HG03378 (cell line): ENCODE measurements at regions not wholly inside any gene's neighbourhood (a gene's known extent, or its start where the extent isn't known, plus 50 kb on each side); places are given as distances from the start of the nearest gene placed in this dataset.

Experiments
- ATAC-seq: cut with Tn5 transposase; IDR thresholded peaks from one replicate; pipeline ENCODE4 v1.9.1; 2021; ENCODE audit warnings: mild to moderate bottlenecking, moderate library complexity; ENCODE audit not compliant: unreplicated experiment

DNA sequence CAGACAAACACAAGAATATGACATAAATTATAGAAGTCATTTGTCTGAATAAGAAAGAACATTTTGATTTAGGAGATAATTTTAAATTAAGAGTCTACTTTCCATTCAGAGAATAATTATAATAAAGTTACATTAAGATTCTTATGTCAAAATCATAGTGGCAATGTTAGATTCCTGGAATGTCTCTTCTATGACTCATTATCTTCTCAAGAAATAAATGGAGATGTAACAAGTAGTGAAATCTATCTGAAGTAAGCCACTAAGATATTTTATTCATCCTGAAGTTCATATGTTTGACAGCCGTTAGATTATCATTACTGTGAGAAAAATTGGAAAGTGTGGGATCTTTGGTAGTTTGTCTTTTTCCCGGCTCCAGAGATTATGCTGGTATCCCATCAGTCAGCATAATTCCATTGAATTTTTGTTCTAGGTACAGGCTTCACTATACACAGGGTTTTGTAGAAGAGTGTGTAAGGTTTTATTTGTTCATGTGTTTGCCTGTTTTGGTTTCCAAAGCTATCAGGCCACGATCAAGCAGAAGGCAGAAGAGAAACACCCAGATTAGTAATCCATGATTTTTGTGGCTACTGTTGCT is 1246.6 kb upstream of the LRRTM1 start:
- ATAC-seq, result no peak

DNA sequence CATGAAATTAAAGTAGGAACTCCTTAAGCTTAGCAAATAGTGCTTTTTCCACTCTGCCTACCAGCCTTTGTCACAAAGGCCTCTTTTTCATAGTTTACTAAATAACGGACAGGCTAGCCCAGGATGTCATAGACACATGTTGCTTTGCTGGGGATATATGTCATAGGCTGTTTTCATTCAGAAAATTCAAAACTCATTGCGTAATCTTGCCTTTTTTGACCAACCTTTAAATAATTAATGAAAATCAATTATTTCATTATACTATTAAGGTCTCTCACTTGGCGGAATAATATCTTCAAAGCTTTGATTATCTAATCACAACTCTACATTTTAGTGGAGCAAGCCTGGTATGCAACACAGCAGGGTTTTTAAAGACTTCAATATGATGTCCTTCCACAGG is 1245.7 kb upstream of the LRRTM1 start:
- no peak for ATAC-seq

DNA sequence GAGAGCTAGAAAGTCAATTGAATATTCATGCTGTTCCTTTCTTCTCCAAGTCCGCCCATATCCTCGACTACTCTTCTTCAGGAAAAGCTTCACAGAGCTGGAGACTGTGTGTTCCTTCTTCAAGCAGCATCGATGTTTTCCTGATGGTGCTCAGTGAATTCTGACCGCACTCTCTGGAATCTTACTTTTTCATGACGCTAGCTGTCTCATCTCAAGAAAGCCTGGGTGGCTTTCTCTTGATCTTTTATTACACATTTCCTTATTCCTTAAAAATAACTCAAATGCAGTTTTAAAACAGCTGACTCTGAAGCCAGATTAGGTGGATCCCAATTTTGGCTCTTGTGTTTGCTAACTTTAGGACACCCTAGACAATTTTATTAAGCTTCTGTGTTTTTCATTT is 1245.1 kb upstream of the LRRTM1 start:
- ATAC-seq, result no peak

DNA sequence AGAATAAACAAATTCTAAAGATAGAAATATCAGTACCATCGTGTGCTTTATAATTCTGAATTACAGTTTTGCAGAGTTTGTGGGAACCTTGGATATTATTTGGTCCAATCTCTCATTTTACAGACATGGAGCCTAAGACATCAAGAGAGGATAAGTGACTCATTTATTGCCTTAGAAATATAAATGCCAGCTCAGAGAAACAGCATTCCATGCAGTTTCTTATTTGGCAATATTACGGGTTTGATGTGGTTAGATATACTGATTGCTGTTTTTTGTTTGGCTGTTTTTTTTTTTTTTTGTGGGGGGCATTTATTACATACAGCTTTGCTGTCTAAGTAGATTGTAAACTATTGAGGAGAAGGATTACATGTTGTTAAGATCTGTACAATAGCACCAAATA is 1241.1 kb upstream of the LRRTM1 start:
- ATAC-seq, result no peak

DNA sequence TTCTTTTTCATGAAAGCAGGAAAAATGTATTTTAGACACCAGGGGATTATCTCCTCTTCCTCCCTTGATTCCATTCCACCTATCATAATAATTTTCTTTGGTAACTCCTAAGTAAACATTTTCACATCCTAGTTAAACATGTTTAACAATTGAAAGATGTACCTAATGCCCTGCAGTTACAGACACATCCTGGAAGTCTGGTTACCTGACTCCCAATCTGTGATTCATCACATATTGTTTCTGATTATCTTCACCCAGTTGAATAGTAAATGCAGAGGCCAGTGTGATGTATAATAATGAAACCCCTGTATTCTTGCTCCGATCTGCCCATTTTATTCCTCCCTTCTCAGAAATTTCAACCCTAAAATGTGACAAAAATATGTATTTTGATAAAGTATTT is 1237.6 kb upstream of the LRRTM1 start:
- ATAC-seq, result no peak

DNA sequence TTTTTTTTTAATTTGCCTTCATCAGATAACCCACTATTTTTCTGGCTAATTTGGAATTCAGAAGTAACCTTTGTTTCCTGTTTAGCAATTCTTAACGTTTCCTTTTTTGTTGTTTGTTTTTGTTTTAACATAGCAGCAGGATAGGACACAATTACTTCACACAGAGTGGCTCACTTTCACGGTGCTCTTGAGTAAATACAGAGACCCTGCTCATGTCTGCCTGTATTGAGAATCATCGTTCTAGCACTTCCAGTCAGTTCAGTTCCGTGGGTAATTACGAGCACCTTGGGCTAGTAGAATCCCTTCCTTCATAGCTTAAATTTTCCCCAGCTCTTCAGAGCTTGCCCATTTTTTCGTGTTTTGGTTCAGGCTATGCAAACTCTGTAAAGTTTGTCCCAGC is 1225.4 kb upstream of the LRRTM1 start:
- no peak for ATAC-seq

DNA sequence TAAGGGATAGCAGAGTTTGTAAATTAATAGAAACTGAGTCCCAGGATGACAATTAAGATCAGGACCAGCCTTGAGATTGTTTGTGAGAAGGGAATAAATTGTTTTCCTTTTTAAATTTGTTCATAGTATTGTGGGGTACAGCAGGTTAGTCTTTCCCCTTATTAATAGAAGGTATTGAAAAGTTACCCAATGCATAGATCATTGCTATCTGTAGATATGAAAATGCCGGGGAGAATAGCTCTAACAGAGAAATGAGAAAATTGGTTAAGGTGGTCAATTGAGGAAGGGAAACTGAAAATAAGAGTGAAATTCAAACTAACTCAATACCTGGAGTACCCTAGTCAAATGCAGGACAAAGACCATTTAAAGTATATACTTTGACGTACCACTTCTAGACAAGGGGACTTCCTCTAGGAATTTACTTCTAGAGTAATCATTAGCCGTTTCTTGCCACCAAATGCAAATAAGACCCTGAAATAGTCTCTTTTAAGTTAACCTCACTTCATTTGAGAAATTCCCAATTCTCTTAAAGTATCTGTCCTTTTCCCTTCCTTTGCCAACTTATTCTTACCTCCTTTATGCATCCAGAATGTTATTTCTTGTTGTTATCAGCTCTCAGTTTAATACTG is 1224.4 kb upstream of the LRRTM1 start:
- peak; percentile 60 for ATAC-seq

DNA sequence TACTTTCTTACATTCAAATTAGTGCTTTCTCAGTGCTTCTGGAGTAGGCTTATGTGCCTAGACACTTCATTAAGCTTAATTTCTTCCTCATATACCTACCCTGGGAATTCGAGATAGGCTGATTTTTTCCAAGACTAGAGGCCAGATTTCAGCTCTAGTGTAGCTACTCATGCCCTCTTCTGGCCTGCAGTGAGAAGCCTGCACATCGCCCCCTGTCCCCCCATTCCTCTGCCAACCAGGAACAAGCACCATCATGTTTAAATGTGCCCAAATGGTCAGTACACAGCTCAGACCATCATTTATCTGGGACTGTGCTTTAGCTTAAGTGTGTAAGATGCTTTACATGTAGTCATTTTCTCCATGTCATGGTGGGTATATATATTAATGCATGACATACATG is 1218.8 kb upstream of the LRRTM1 start:
- no peak for ATAC-seq

DNA sequence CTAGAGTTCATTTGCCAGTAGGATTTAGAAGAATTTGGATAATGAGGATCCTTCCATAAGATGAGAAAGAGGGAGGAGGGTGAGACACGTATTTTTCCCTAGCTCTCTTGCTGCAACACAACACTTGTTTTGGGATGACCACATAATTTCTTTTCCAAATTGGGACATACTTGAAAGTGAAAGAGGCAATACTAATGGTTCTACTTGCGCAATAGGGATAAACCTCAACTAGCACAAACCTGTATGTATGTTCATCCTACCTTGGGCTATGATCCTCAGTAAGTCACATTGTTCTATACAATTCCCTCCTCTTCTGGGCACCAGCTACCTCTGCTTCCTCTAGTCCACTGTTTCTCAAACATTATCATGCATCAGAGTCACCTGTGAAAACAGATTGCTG is 1208.8 kb upstream of the LRRTM1 start:
- ATAC-seq, result no peak

DNA sequence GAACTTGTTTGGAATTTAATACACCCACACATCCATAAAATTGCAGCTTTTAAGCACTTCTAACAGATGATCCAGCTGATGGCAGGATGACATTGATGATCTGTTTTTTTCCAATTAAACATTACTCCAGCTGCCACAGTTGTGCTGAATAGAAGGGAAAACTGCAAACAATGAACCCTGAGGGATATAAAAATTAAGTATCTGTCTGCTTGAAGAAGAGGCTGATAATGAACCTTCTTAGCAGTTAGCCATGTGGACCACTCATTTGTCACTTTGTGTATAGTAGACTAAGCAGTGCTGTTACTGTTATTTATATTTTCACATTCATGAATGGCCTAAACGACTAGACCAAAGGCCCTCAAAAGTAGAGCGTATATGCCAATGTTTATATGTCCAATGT is 1201.0 kb upstream of the LRRTM1 start:
- ATAC-seq, result no peak

DNA sequence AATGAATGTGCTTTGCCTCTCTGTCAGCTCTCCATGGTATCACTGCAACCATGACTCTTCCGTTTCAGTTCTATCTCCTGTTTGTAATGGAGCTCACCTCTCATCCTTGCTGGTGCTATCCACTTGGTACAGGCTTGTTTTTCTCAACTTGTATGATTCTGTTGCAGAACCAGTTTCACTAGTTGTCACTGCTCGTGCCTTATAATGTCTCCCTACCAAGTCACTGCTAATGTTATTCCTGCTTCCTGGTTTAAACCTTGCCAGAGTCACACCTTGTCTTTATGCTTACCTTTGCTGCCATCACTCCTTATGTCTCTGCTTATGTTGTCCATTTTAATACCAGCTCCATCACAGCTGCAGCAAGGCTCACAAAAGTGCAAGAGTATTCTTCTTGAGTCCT is 1191.0 kb upstream of the LRRTM1 start:
- ATAC-seq, result no peak

DNA sequence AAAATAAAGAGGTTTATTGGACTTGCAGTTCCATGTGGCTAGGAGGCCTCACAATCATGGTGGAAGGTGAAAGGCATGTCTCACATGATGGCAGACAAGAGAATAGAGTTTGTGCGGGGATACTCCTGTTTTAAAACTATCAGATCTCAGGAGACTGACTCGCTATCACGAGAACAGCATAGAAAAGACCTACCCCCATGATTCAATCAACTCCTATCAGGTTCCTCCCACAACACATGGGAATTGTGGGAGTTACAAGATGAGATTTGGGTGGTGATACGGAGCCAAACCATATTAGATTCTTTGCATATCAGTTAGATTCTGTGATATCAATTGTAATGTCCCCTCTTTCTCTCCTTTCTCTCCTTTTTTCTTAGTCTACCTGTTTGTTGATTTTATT is 1178.7 kb upstream of the LRRTM1 start:
- no peak for ATAC-seq

DNA sequence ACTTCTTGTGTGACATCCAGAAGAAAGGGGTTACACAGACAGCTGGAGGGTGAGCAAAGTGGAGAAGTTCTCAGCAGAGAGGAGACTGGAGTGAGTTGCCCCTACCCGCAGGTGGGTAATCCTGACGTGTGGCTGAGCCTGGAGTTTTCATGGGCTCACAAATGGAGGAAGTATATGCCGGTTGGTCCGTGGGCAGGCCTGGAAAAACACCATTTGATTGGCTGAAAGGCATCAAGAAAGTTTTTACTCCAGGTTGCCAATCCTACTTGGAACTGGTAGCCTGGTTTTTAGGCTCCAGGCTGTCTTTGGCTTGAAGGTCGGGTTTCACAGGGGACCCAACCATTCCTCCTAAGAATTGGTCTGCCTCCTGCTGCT is 1177.4 kb upstream of the LRRTM1 start:
- no peak for ATAC-seq

DNA sequence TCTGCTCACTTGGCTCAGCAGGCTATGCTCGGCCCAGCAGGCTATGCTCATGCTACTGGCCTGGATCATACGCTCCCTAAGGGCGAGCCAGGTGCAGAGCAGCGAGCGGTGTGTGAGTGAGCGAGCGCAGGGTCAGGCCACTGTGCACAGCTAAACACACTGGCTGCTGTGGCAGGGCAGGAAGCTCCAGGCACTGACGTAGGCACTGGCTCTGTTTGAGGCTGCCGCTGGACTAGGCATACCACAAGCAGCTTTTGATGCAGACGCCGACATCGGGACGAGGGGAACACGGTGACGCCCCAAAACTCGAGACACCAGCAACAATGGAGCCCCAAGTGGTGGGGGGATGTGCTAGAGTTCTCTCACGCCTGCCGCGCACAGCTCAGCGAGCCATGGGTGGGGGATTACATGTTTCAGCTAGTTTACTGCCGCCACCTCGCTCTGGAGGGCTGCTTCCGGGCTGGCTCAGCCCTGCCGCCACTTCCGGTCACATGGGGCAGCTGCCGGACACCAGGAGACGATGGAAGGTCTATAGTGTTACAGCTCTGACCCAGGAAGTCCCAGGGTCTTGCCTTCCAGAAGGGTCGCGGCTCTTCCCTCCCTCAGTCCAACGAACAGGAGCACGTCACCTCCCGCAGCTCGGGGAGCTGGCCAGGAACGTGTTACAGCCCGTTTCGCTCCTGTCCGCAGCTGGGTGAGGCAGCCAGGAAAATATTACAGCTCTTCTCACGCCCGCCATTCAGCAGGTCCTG is 1176.9 kb upstream of the LRRTM1 start:
- ATAC-seq, result no peak

DNA sequence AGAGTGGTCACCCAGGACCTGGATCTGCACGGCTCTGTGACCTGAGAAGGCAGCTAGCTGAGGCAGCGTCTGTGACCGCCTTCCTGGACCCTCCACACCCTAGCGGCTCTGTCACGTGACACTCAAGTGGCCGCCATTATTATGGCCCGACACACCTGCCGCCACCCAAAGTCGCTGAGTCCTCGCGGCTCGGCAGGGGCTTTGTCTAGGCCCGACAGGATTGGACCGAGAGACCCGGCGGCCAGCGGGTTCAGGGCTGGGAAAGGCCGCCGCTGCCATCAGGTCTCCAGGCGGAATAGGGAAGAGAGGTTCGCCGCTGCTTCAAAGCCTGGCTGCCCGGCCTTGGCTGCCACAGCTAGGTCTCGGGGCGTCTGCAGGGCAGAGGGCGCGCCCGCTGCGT is 1162.5 kb upstream of the LRRTM1 start:
- no peak for ATAC-seq

DNA sequence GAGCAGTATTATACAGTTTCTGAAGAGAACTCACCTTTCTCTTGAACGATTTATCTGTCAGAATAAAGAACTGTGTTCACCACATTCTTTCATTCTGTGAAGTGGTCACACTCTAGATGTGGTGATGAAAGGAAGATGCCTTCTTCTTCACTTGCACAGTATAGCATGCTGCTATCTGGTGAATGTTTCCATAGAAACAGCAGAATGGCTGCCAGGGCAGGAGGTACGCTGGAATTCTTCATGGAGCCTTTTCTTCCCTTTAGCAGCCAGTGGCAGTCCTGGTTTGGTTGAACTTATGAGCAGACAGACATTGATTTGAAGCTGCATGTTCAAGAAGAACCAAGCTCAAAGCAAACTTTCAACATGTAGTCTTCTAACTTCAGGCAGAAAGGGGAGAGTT is 1157.9 kb upstream of the LRRTM1 start:
- ATAC-seq, result no peak

DNA sequence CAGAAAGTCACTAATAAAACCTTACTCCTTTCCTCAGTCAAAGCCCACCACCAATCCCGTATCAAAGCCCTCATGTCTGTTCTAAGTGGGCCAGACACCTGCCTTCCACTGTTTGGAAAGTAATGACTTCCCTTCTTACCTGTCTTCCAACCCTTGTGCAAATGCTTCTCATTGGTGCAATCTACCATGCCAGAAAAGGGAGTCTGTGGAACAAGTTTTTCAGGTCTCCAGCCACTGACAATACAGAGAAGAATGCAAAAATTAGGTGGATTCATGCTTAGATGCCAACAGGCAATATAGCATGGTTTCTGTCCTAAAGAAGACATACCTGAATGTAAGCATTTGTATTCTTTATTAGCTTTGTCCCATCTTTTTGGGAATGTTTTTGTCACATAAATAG is 1140.6 kb upstream of the LRRTM1 start:
- no peak for ATAC-seq

DNA sequence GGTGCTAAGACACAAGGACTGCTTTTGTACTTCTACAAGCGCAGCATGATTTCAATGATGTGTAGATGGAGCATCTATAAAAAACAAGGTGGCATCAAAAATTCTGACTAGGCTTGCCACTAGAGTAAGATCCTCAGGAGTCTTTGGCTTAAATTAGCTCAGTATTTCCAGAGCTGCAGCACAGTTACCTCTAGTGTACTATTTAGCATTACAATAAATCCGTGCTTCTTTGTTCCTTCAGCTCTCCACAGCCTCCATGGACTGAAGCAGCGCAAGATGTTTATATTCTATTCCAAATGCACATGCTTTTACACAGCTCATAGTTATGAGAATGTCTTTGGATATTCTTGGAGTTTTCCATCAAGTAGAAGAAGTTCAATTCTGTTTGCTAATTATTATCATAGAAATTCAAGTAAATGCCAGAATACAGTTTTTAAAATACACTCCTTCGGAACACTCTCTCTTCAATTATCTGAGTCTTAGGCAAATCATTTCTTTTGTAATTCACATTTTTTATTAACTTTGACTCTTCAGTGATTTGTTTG is 1133.0 kb upstream of the LRRTM1 start:
- no peak for ATAC-seq

DNA sequence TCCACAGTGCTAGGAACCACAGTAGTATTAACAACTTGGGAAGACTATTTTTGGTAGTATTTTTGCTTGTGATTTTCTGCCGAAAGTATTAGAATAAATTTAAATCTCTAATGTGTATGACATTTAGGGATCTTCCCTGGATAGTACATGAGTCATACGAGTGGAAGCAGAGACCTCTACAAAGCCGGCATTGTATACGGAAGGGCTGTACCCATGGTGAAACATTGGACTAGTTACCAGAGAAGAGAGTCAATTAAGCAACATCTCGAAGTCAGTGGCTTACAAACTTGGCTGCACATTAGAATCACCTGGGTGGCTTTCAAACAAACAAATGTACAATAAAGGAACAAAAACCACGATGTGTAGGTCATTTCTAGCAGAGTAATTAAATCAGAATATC is 1131.7 kb upstream of the LRRTM1 start:
- ATAC-seq, result no peak

DNA sequence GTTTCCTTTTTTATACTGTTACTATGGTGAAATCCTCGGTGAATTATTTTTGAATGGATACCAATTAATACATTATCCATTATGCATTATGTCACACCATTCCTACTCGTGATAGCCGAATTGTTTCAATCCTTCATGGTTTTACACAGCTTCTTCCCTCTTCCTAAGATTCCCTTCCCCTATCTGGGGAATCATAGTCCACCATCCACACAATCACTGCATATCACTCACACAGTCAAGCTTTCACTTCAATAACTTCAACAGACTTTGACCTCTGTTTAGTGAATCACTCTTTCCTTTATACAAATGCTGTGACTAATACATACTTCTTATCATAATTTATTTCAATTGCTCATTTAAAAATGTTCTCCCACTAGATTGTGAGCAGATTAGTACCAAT is 1108.1 kb upstream of the LRRTM1 start:
- ATAC-seq, result no peak

DNA sequence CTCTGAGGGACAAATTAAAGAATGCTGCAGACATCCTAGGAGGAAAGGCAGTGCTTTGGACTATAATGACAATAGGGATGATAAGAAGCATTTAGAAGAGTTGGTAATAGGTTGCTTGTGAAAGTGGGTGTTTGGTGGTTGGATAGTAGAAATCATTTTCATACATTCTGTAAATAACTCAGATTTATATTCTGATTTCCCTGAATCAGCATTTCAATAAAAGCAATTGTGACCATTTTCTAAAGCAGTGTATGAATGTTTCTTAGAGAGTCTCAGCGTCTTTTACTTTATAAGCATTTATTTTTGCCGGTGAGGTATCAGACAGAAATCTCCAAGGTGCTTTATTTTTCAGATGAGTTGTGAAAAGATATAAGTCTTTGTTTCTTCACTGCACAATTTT is 1099.0 kb upstream of the LRRTM1 start:
- ATAC-seq, result no peak

DNA sequence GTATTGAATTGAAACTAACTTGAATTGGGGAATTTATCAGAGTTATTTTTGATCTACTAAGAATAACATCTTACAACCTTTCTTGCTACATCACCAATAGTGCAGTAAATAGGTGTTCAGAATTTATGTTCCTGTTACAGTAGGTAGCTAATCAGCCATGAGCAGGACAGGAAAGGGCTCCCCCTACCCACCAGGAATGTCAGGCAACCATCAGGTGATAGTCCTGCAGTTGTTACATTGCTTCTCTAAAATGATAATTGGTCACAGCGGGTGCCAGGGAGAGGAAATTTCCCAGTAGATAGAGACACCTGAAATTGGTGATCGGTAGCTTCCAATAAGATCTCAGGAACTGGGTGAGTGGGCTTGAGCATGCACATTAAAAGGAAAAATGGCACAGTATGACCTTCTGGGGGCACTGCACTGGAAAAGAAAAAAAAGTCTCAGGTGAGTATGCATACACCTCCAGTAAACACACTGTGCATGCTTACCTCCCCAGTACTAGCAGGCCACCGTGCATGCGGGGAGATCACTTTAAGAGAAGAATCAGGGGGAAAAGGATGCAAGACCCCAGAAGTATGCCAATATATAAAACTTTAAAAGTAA is 1092.0 kb upstream of the LRRTM1 start:
- no peak for ATAC-seq
